ENCODE measurements at regions not wholly inside any gene's neighbourhood (a gene's known extent, or its start where the extent isn't known, plus 50 kb on each side); places are given as distances from the start of the nearest gene placed in this dataset.

DNA sequence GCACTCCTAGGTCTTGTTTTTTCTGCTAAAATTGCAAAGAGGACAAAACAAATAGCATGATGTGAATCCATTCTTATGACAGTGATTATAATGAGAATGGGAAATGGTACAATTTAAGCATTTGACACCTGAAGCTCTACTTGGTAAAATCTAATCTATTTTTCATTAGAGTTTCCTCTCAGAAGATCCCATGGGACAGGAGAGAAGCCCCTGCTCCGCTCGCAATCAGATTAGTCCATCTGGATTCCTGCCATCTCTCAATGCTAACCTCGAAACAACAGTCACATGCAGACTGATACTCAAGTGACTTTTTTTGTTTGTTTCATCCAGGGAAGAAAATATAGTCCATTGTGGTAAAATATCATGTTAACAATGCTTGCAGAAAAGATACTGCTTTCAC, 107.4 kb upstream of the TOM1L1 start:
- no peak for DNase-seq (ENCODE audit: low read depth, low spot score)
- in situ Hi-C loops (cut with HindIII; ENCODE audit: low sequenced_read_pairs): no loop called here
- TF ChIP-seq, protein P1, sequence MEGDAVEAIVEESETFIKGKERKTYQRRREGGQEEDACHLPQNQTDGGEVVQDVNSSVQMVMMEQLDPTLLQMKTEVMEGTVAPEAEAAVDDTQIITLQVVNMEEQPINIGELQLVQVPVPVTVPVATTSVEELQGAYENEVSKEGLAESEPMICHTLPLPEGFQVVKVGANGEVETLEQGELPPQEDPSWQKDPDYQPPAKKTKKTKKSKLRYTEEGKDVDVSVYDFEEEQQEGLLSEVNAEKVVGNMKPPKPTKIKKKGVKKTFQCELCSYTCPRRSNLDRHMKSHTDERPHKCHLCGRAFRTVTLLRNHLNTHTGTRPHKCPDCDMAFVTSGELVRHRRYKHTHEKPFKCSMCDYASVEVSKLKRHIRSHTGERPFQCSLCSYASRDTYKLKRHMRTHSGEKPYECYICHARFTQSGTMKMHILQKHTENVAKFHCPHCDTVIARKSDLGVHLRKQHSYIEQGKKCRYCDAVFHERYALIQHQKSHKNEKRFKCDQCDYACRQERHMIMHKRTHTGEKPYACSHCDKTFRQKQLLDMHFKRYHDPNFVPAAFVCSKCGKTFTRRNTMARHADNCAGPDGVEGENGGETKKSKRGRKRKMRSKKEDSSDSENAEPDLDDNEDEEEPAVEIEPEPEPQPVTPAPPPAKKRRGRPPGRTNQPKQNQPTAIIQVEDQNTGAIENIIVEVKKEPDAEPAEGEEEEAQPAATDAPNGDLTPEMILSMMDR (IDR thresholded peaks at IDR 0.05; ENCODE audit: low read depth, low read length): no peak

DNA sequence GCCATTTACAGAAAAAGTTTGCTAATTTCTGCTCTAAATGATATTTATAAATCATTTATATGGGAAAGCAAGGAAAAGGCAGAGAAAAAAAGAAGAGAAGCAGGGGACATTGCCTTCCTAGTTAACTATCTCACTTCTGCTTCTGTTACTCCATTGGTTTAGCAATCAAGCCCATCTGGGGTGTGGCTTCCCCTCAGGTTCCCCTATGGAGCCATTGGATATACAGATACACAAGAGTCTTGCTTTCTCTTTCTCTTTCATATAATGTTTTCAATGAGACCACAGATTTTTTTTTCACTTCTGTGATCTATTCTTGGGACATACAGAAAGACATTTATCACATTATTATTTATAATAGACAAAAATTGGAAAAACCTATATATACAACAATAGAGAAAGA, 105.6 kb upstream of the TOM1L1 start:
- no peak overlapping the region for H3K4me3 ChIP-seq (ENCODE audit: low read depth, low read length)
- TF ChIP-seq, protein P1 (IDR thresholded peaks at IDR 0.05; ENCODE audit: low read depth, low read length): no peak
- no peak for DNase-seq (ENCODE audit: low read depth, low spot score)
- in situ Hi-C loops (cut with HindIII; ENCODE audit: low sequenced_read_pairs): no loop called here

More for the DNA sequence above, 107.4 kb upstream of the TOM1L1 start:
- H3K4me3 ChIP-seq (ENCODE audit: low read depth, low read length): no peak overlapping the region

DNA sequence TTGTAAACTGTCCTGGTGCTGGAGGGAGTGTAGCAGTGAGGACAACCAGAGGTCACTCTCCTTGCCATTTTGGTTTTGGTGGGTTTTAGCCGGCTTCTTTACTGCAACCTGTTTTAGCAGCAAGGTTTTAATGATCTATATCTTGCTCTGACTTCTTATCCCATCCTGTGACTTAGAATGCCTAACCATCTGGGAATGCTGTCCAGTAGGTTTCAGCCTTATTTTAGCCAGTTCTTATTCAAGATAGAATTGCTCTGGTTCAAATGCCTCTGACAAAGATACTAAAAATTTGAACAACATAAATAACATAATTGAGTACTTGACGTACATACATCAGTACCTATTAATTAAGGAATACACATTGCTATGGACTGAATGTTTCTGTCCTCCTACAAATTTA, 93.3 kb upstream of the TOM1L1 start:
- in situ Hi-C loops (cut with HindIII; ENCODE audit: low sequenced_read_pairs): no loop called here
- no peak for DNase-seq (ENCODE audit: low read depth, low spot score)
- H3K4me3 ChIP-seq (ENCODE audit: low read depth, low read length): no peak overlapping the region
- TF ChIP-seq, protein P1 (IDR thresholded peaks at IDR 0.05; ENCODE audit: low read depth, low read length): no peak

DNA sequence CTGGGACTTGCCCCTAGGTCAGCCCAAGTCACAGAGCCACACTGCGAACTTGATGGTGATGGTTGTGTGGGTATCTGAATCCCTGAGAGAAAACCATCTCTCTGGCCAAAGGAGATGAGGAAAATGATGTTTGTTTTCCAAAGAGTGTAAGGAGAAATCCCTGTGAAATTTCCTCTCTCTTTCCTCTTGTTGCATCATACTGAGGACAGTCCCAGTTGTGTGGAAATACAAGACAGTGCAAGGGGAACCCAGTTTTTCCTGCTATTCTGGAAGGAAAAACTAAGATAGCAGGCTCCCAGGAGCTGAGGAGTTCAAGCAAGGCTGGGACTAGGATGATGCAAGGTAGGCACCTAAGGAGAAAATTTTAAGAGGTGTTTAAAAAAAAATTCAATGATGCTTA, 86.8 kb upstream of the TOM1L1 start:
- H3K4me3 ChIP-seq (ENCODE audit: low read depth, low read length): no peak overlapping the region
- in situ Hi-C loops (cut with HindIII; ENCODE audit: low sequenced_read_pairs): no loop called here
- TF ChIP-seq, protein P1 (IDR thresholded peaks at IDR 0.05; ENCODE audit: low read depth, low read length): no peak
- DNase-seq (ENCODE audit: low read depth, low spot score): no peak

DNA sequence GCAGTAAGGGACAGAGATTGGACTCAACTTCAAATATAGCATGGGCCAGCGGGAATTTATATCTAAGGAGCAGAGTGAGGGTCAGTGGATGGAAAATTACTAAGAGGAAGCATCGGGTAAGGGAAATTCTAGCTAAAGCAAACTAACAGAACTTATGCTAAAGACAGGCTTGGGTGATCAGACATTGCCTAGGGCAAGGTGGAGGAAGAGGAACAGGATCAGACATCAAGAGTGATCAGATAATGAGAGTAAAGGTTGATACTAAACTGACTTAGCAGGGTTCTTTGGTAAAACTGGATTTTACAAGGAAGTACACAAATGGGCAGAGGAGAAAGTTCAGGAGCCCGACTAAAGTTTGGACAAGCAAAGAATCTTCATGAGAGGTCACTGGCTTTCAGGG, 86.3 kb upstream of the TOM1L1 start:
- DNase-seq (ENCODE audit: low read depth, low spot score): no peak
- in situ Hi-C loops (cut with HindIII; ENCODE audit: low sequenced_read_pairs): no loop called here
- TF ChIP-seq, protein P1 (IDR thresholded peaks at IDR 0.05; ENCODE audit: low read depth, low read length): no peak
- no peak overlapping the region for H3K4me3 ChIP-seq (ENCODE audit: low read depth, low read length)

DNA sequence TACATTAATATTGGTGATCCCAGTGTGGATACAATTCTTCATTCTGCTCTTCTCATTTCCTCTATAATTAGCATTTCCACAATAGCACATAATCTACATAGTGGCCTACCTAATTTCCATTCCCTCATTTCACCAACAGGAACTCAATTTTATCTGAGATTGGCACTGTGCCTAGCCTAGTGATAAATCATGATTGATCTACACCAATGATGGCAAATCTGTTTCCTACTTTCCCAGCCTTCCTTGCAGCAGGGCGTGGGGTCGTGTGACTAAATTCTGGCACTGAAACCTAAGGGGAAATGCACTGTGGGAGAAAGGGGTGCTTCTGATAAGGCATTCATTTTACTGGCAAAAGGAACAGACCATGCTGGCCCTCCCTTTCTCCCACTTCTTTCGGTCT, 66.6 kb upstream of the TOM1L1 start:
- TF ChIP-seq, protein P1 (IDR thresholded peaks at IDR 0.05; ENCODE audit: low read depth, low read length): no peak
- in situ Hi-C loops (cut with HindIII; ENCODE audit: low sequenced_read_pairs): no loop called here
- no peak overlapping the region for H3K4me3 ChIP-seq (ENCODE audit: low read depth, low read length)
- DNase-seq (ENCODE audit: low read depth, low spot score): no peak

DNA sequence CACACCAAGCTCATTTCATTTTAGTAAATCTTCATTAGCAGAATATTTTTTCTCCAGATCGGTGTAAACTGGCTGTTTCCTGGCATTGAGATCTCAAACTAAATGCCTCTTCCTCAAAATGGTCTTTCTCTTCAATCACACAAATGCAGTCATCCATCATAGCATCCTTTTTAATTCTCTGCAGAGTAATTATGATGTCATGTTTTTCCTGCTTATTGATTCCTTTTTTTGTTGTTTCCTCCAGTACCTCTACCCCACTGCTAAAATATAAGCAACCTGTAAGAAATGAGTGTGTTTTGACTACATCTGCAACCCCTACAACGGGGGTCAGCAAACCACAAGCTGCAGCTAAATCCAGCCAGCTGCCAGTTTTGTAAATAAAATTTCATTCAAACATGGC, 65.6 kb upstream of the TOM1L1 start:
- in situ Hi-C loops (cut with HindIII; ENCODE audit: low sequenced_read_pairs): no loop called here
- DNase-seq (ENCODE audit: low read depth, low spot score): no peak
- no peak overlapping the region for H3K4me3 ChIP-seq (ENCODE audit: low read depth, low read length)
- TF ChIP-seq, protein P1 (IDR thresholded peaks at IDR 0.05; ENCODE audit: low read depth, low read length): no peak

Data from astrocyte of the spinal cord (primary cell).